ENCODE measurements at regions not wholly inside any gene's neighbourhood (a gene's known extent, or its start where the extent isn't known, plus 50 kb on each side); places are given as distances from the start of the nearest gene placed in this dataset.
"Not testable (repeated sequence)": the region's sequence is repeated elsewhere in the genome, so short reads cannot be mapped to it uniquely, and the experiment has no call there.

GRCh38 chr5:103910786-103911185 lies 348.2 kb upstream of the NUDT12 start:
- DNase-seq (ENCODE audit: low spot score): no peak

- no peak for DNase-seq (ENCODE audit: low spot score)
Observed at GRCh38 chr5:103910011-103910410, 347.4 kb upstream of the NUDT12 start.

GRCh38 chr5:103909391-103909790 lies 346.8 kb upstream of the NUDT12 start:
- no peak for DNase-seq (ENCODE audit: low spot score)

- DNase-seq (ENCODE audit: low spot score): no peak
Observed at GRCh38 chr5:103908336-103909080, 345.9 kb upstream of the NUDT12 start.

GRCh38 chr5:103907001-103907400 lies 344.4 kb upstream of the NUDT12 start:
- no peak for DNase-seq (ENCODE audit: low spot score)

- DNase-seq (ENCODE audit: low spot score): no peak
Observed at GRCh38 chr5:103904651-103905050, 342.1 kb upstream of the NUDT12 start.

- DNase-seq (ENCODE audit: low spot score): no peak
Observed at GRCh38 chr5:103902893-103903292, 340.3 kb upstream of the NUDT12 start.

GRCh38 chr5:103901885-103902284 lies 339.3 kb upstream of the NUDT12 start:
- DNase-seq (ENCODE audit: low spot score): no peak

- no peak for DNase-seq (ENCODE audit: low spot score)
Observed at GRCh38 chr5:103896593-103896992, 334.0 kb upstream of the NUDT12 start.

- no peak for DNase-seq (ENCODE audit: low spot score)
Observed at GRCh38 chr5:103895738-103896137, 333.1 kb upstream of the NUDT12 start.

- DNase-seq (ENCODE audit: low spot score): no peak
Observed at GRCh38 chr5:103894882-103895281, 332.3 kb upstream of the NUDT12 start.

GRCh38 chr5:103891151-103891550 lies 328.6 kb upstream of the NUDT12 start:
- no peak for DNase-seq (ENCODE audit: low spot score)

- DNase-seq (ENCODE audit: low spot score): no peak
Observed at GRCh38 chr5:103890313-103890712, 327.7 kb upstream of the NUDT12 start.

GRCh38 chr5:103889500-103890209 lies 327.1 kb upstream of the NUDT12 start:
- no peak for DNase-seq (ENCODE audit: low spot score)

- no peak for DNase-seq (ENCODE audit: low spot score)
Observed at GRCh38 chr5:103886826-103887225, 324.2 kb upstream of the NUDT12 start.

- no peak for DNase-seq (ENCODE audit: low spot score)
Observed at GRCh38 chr5:103883143-103883542, 320.6 kb upstream of the NUDT12 start.

- no peak for DNase-seq (ENCODE audit: low spot score)
Observed at GRCh38 chr5:103881560-103881959, 319.0 kb upstream of the NUDT12 start.

GRCh38 chr5:103867857-103868598 lies 305.4 kb upstream of the NUDT12 start:
- DNase-seq (ENCODE audit: low spot score): no peak

GRCh38 chr5:103866169-103866568 lies 303.6 kb upstream of the NUDT12 start:
- no peak for DNase-seq (ENCODE audit: low spot score)

GRCh38 chr5:103862398-103862797 lies 299.8 kb upstream of the NUDT12 start:
- no peak for DNase-seq (ENCODE audit: low spot score)

GRCh38 chr5:103860327-103860726 lies 297.7 kb upstream of the NUDT12 start:
- no peak for DNase-seq (ENCODE audit: low spot score)

- not testable (repeated sequence) for DNase-seq (ENCODE audit: low spot score)
Observed at GRCh38 chr5:103858367-103858766, 295.8 kb upstream of the NUDT12 start.

GRCh38 chr5:103851091-103851490 lies 288.5 kb upstream of the NUDT12 start:
- DNase-seq (ENCODE audit: low spot score): no peak
